H4 (cell line): ENCODE measurements at regions not wholly inside any gene's neighbourhood (a gene's known extent, or its start where the extent isn't known, plus 50 kb on each side); places are given as distances from the start of the nearest gene placed in this dataset.
"Not testable (repeated sequence)": the region's sequence is repeated elsewhere in the genome, so short reads cannot be mapped to it uniquely, and the experiment has no call there.

ENCODE experiments used
- DNase-seq: peaks from one replicate; pipeline ENCODE4 v3.0.0-alpha.2; 2015; ENCODE audit warnings: low spot score

GRCh38 chr2:12452185-12452584, 264.6 kb upstream of the TRIB2 start:
- no peak for DNase-seq

DNA sequence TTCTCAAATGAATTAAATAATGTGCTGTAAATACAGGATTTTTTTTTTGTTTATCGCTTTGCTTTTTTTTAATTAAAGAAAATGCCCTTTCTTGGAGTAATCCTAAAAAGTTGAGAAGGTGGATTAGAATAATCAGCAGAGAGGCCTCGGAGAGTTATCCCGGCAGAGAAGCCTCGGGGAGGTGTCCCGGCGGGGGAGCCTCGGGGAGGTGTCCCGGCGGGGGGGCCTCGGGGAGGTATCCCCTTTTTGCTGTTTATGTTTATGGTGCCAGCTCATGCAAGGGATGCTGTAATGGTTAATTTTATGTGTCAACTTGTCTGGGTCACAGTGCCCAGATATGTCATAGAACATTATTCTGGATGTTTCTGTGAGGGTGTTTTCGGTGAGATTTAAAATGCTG, 263.0 kb upstream of the TRIB2 start:
- DNase-seq: no peak

- DNase-seq: no peak
Measured at GRCh38 chr2:12455661-12456060, 261.1 kb upstream of the TRIB2 start.

- DNase-seq: peak; percentile 85
Measured at GRCh38 chr2:12456293-12457106, 260.2 kb upstream of the TRIB2 start.

GRCh38 chr2:12457831-12458230, 258.9 kb upstream of the TRIB2 start:
- DNase-seq: no peak

DNA sequence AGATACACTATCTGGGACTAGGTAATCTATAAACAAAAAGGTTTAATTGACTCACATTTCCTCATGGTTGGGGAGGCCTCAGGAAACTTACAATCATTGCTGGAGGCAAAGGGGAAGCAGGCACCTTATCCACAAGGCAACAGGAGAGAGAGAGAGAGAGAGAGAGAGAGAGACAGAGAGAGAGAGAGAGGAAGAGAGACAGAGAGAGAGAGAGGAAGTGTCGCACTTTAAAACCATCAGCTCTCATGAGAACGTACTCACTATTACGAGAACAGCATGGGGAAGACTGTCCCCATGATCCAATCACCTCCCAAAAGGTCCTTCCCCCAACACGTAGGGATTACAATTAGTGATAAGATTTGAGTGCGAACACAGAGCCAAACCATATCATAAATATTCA, 253.5 kb upstream of the TRIB2 start:
- no peak for DNase-seq

GRCh38 chr2:12465631-12466135, 251.1 kb upstream of the TRIB2 start:
- no peak for DNase-seq

DNA sequence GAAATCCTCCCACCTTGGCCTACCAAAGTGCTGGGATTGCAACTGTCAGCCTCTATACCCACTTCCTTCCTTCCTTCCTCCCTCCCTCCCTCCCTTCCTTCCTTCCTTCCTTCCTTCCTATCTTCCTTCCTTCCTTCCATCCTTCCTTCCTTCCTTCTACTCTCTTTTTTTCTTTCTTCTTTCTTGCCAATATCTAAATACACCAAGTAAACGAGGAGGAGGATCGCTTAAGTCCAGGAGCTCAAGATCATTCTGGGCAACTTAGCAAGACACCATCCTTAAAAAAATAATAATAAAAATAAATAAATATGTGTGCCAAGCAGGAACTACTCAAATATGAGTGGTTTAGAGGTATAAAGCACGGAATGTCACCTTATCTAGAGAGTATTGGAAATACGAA, 249.4 kb upstream of the TRIB2 start:
- DNase-seq: no peak

GRCh38 chr2:12469141-12469561, 247.6 kb upstream of the TRIB2 start:
- DNase-seq: no peak

DNA sequence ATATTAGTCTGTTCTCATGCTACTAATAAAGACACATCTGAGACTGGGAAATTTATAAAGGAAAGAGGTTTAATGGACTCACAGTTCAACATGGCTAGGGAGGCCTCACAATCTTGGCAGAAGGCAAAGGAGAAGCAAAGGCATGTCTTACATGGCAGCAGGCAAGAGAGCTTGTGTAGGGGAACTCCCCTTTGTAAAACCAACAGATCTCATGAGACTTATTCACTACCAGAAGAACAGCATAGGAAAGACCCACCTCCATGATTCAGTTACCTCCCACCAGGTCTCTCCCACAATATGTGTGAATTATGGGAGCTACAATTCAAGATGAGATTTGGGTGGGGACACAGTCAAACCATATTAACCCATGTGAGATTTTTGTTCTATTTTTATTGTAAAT, 244.5 kb upstream of the TRIB2 start:
- DNase-seq: not testable (repeated sequence)

- no peak for DNase-seq
Measured at GRCh38 chr2:12478151-12479064, 238.3 kb upstream of the TRIB2 start.

DNA sequence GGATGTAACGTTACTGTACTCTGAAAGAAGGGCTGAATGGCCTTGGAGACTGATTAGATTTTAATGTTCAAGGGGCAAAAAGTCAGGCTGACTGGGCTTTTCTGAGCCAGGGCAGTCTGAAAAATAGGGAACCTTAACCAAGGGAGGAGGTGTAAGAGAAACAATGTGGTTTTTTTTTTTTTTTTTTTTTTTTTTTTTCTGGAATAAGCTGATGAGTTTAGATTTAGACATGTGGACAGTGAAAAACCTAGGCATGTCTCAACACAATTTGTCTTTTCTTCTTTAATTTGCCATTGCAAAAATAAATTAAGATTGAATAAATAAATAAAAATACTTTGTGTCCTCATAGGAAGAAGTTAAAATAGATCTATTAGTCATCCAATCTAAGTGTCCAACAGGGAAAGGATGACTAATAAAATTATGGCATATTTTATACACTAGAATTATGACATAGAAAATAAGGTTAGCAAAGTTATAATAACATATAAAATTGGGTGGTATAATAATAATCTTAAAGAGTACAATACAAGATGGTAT, 237.6 kb upstream of the TRIB2 start:
- no peak for DNase-seq

DNA sequence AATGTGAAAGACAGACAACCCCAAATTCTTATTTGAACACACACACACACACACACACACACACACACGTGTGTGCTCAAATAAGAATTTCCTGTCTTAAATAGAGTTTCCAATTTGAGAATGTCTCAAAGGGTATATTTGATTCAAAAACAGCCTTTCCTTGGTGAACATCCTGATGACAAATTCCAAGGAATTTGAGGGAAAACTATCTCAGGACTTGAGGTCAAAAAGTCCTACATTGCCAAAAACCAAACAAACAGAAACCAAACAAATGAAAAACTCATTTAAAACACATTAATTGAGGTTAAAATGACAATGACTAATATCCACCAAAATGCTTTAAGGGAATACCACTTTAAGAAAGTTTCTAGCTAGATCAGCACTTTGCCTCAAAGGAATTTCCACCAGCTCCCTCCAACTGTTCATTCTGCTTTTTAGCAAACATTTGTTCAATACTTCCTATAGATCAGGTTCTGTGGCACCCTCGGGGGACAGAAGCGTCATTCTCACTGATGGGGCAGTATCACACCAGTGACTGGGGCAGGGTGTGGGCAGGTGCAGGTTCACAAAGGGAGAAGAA, 232.1 kb upstream of the TRIB2 start:
- DNase-seq: no peak

- no peak for DNase-seq
Measured at GRCh38 chr2:12486205-12487118, 230.3 kb upstream of the TRIB2 start.

DNA sequence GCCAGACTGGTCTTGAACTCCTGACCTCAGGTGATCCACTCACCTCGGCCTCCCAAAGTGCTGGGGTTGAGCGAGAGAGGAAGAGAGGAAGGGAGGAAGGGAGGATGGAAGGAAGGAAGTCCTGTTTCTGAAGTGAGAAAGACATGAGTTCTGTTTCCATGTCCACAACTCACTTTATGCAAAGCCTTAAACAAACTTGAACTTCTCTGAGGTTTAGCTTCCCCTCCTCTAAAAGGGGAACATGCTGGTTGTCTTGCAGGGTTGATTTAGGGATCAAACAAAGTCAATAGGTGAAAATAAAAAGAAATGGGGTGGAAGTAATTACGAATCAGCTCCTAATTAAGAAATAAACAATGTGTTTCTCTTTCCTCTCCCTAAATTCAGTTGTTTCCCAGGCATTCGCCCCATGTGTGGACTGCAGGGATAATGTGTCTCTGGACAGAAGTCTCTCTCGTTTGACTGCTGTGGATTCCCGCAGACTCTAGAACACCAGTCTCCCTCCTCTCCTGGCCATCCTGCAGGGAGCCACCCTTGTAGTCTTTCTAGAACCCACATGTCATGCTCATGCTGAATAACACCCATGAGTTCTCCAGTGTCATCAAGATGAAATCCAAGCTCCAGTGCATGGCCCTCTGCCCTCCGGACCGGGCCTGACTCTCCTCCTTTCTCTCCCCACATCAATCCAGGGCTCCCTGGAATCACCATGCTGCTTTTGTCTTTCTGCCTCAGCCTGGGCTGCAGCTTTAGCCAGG, 229.3 kb upstream of the TRIB2 start:
- DNase-seq: no peak

DNA sequence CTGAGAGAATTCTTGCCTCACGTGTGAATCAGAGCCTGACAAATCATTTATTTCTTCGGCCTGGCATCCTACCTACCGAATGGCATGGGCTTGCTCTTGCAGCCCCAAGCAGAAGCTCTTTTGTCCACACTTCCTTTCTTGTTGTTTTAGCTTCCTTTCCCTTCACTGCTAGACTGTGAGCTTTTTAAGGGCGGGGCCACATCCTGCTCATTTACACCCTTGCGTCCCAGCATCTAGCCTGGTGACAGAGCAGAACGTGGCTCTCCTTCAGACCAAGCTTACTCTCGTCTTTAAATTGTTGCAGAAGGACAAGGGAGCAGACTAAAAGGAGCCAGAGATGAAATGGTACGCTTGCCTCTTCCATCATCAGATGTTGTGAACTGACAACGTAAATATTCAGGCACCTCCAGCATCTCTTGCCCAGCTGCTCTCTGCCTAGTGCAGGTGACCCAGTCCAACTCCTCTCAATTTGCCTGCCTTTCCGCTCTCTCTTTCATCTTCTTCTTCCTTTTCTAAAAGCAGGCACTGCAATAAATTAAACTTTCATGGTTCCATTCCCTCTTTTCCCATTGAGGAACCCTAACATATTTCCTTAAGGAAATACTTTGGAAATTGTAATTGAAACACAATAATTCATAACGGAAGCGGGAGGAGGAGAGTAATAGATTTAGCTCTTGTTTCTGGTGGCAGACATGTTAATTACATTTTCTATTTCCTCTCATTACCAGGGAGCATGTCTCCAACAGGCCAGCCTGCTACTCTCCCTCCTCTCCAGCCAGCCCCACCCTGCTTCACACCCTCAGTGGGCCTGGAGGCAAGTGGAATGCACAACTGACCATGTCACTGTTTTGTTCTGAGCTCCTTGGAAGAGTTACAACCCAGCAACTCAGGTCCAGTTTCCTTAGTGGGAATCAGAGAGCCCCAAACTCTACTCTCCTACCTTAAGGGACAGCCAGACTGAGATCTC, 228.1 kb upstream of the TRIB2 start:
- no peak for DNase-seq

DNA sequence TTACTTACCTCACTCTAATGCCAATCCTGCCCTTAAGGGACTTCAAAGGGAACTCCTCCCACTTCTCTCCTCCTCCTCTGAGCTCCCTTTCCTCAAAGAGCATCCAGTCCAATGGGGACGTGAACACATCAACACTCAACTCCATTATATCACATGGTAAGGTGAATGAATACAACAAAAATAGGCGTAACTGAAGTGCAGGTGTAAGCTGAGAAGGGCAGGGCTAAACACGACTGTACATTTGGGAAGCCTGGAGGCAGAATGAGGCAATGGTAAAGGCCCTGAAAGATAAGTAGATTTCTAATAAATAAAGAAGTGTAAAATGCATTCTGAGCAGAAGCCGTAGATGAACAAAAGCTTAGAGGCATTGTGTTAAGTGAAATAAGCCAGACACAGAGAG, 226.1 kb upstream of the TRIB2 start:
- DNase-seq: no peak

DNA sequence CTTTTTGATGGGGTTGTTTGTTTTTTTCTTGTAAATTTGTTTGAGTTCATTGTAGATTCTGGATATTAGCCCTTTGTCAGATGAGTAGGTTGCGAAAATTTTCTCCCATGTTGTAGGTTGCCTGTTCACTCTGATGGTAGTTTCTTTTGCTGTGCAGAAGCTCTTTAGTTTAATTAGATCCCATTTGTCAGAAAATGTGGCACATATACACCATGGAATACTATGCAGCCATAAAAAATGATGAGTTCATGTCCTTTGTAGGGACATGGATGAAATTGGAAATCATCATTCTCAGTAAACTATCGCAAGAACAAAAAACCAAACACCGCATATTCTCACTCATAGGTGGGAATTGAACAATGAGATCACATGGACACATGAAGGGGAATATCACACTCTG, 224.4 kb upstream of the TRIB2 start:
- DNase-seq: not testable (repeated sequence)

DNA sequence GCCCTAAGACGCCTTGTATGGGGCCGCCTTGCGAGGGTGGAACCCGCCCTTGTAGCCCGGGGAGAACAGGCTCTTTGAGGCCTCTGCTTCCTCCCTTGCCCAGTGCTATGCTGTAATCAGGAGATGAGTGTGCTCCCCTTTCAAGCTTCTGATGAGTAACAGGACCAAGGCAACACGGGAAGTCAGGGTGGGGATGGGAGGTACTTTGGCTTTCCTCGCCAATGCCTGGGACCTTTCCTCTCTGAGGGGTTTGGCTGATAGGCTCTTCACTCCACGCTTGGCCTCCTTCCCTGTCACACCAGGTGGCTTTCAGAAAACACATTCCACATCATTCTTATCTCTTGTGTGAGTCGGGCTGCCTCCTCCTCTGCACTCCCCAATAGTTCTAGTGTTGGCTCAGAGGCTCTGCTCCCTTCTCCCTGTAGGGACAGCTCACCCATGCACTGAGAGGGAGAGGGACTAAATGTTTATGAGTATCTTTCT, 223.7 kb upstream of the TRIB2 start:
- peak; percentile 67 for DNase-seq
